Neural progenitor cell (in vitro differentiated cells): ENCODE measurements at regions not wholly inside any gene's neighbourhood (a gene's known extent, or its start where the extent isn't known, plus 50 kb on each side); places are given as distances from the start of the nearest gene placed in this dataset.
A peak's percentile ranks its signal among the peaks of the same experiment; 100 is the strongest.
"Not testable (repeated sequence)": the region's sequence is repeated elsewhere in the genome, so short reads cannot be mapped to it uniquely, and the experiment has no call there.

Experiments
- DNase-seq: peaks from one replicate; pipeline ENCODE4 v3.0.0-alpha.2; 2016; ENCODE audit warnings: low spot score
- H2AFZ ChIP-seq: fragments of 200-600 bp; sonication (generic); replicated peaks from 2 replicates; pipeline ENCODE4 v1.6.1; 2016; ENCODE audit warnings: antibody characterized with exemption
- H3F3A ChIP-seq: fragments of 200-600 bp; sonication (generic); 2 replicates; pipeline ENCODE4 v1.6.1; 2016; ENCODE audit warnings: antibody characterized with exemption, low read depth
- H3K27ac ChIP-seq: fragments of 200-600 bp; sonication (generic); 2 replicates; pipeline ENCODE4 v1.5.1; 2016; ENCODE audit warnings: mild to moderate bottlenecking
- H3K27me3 ChIP-seq: fragments of 200-600 bp; sonication (generic); 2 replicates; pipeline ENCODE4 v1.6.1; 2016; ENCODE audit warnings: mild to moderate bottlenecking, moderate library complexity
- H3K36me3 ChIP-seq: fragments of 200-600 bp; sonication (generic); 2 replicates; pipeline ENCODE4 v1.5.1; 2016
- H3K4me1 ChIP-seq: fragments of 200-600 bp; sonication (generic); 2 replicates; pipeline ENCODE4 v1.6.1; 2016; ENCODE audit warnings: mixed run types
- H3K4me2 ChIP-seq: fragments of 200-600 bp; sonication (generic); 2 replicates; pipeline ENCODE4 v1.6.1; 2016
- H3K4me3 ChIP-seq: fragments of 200-600 bp; sonication (generic); 2 replicates; pipeline ENCODE4 v1.5.1; 2016
- H3K79me2 ChIP-seq: fragments of 200-600 bp; sonication (generic); 2 replicates; pipeline ENCODE4 v1.6.1; 2016; ENCODE audit warnings: low read depth
- H3K9ac ChIP-seq: fragments of 200-600 bp; sonication (generic); 2 replicates; pipeline ENCODE4 v1.6.1; 2016
- H3K9me3 ChIP-seq: fragments of 200-600 bp; sonication (generic); 2 replicates; pipeline ENCODE4 v1.5.1; 2016; ENCODE audit warnings: low read depth
- H4K20me1 ChIP-seq: fragments of 200-600 bp; sonication (generic); 2 replicates; pipeline ENCODE4 v1.6.1; 2016; ENCODE audit warnings: low read depth
- H3K27ac Mint-ChIP-seq: 3 replicates; pipeline ENCODE4 v1.8.0; 2021; ENCODE audit warnings: mixed read lengths
- H3K27me3 Mint-ChIP-seq: 2 replicates; pipeline ENCODE4 v1.8.0; 2022; ENCODE audit warnings: low read depth, mild to moderate bottlenecking, inconsistent platforms, moderate library complexity, mixed read lengths; ENCODE audit not compliant: insufficient read depth
- H3K36me3 Mint-ChIP-seq: 3 replicates; pipeline ENCODE4 v1.8.0; 2021; ENCODE audit warnings: mixed read lengths
- H3K4me1 Mint-ChIP-seq: 3 replicates; pipeline ENCODE4 v1.8.0; 2021; ENCODE audit warnings: mixed read lengths
- H3K4me3 Mint-ChIP-seq: 3 replicates; pipeline ENCODE4 v1.8.0; 2021; ENCODE audit warnings: mild to moderate bottlenecking, moderate library complexity, mixed read lengths
- H3K9me3 Mint-ChIP-seq: 3 replicates; pipeline ENCODE4 v1.8.0; 2020; ENCODE audit warnings: mixed read lengths
- CTCF ChIP-seq: fragments of 200-600 bp; sonication (generic); IDR thresholded peaks from 2 replicates; pipeline ENCODE4 v1.5.1; 2017; ENCODE audit warnings: antibody characterized with exemption, mild to moderate bottlenecking

- not testable (repeated sequence) for H3K9ac ChIP-seq, H3K4me1 ChIP-seq, H3K4me3 Mint-ChIP-seq, DNase-seq, H3K27me3 Mint-ChIP-seq, H3K79me2 ChIP-seq, H3K4me1 Mint-ChIP-seq, H3F3A ChIP-seq, H2AFZ ChIP-seq, H3K9me3 Mint-ChIP-seq, H3K27ac Mint-ChIP-seq, H4K20me1 ChIP-seq, H3K36me3 ChIP-seq, H3K4me2 ChIP-seq, H3K4me3 ChIP-seq, H3K27ac ChIP-seq, H3K36me3 Mint-ChIP-seq, H3K9me3 ChIP-seq, H3K27me3 ChIP-seq
Observed at GRCh38 chr12:9473638-9474037, 134.1 kb downstream of the KLRB1 start.

GRCh38 chr12:9471501-9471900 lies 136.2 kb downstream of the KLRB1 start:
- not testable (repeated sequence) for H3K9me3 Mint-ChIP-seq, H3K79me2 ChIP-seq, H2AFZ ChIP-seq, H3K4me1 ChIP-seq, H3K36me3 ChIP-seq, H3K27me3 ChIP-seq, H3K36me3 Mint-ChIP-seq, H3K9me3 ChIP-seq, H3K4me3 ChIP-seq, H3K27ac Mint-ChIP-seq, DNase-seq, H3K4me3 Mint-ChIP-seq, H4K20me1 ChIP-seq, H3F3A ChIP-seq, H3K27ac ChIP-seq, H3K9ac ChIP-seq, H3K4me1 Mint-ChIP-seq, H3K27me3 Mint-ChIP-seq, H3K4me2 ChIP-seq

- not testable (repeated sequence) for H4K20me1 ChIP-seq, H3K4me1 ChIP-seq, H3K79me2 ChIP-seq, H2AFZ ChIP-seq, H3K27ac Mint-ChIP-seq, DNase-seq, H3K27ac ChIP-seq, H3K36me3 ChIP-seq, H3K9me3 Mint-ChIP-seq, H3K27me3 Mint-ChIP-seq, H3K4me3 ChIP-seq, H3K9me3 ChIP-seq, H3K4me3 Mint-ChIP-seq, H3F3A ChIP-seq, H3K36me3 Mint-ChIP-seq, H3K9ac ChIP-seq, H3K4me2 ChIP-seq, H3K27me3 ChIP-seq, H3K4me1 Mint-ChIP-seq
Observed at GRCh38 chr12:9470367-9470766, 137.3 kb downstream of the KLRB1 start.

GRCh38 chr12:9469956-9470355 lies 137.8 kb downstream of the KLRB1 start:
- not testable (repeated sequence) for H3K79me2 ChIP-seq, H3K4me3 Mint-ChIP-seq, H2AFZ ChIP-seq, H3K27ac Mint-ChIP-seq, H3K4me3 ChIP-seq, H3K4me1 ChIP-seq, H3K36me3 Mint-ChIP-seq, H3K27me3 ChIP-seq, H3K9ac ChIP-seq, H3K4me1 Mint-ChIP-seq, H3K27me3 Mint-ChIP-seq, H3K9me3 Mint-ChIP-seq, H3K36me3 ChIP-seq, H3K4me2 ChIP-seq, H3K27ac ChIP-seq, DNase-seq, H3K9me3 ChIP-seq, H3F3A ChIP-seq, H4K20me1 ChIP-seq

GRCh38 chr12:9469463-9469862 lies 138.3 kb downstream of the KLRB1 start:
- H4K20me1 ChIP-seq, H3K4me3 ChIP-seq, H3K9ac ChIP-seq, H3K4me2 ChIP-seq, H3K4me1 Mint-ChIP-seq, H3K4me1 ChIP-seq, DNase-seq, H3F3A ChIP-seq, H3K27ac ChIP-seq, H3K4me3 Mint-ChIP-seq, H3K27me3 Mint-ChIP-seq, H2AFZ ChIP-seq, H3K9me3 Mint-ChIP-seq, H3K9me3 ChIP-seq, H3K27me3 ChIP-seq, H3K79me2 ChIP-seq, H3K27ac Mint-ChIP-seq, H3K36me3 Mint-ChIP-seq, H3K36me3 ChIP-seq: not testable (repeated sequence)

- not testable (repeated sequence) for H3F3A ChIP-seq, H3K27ac ChIP-seq, H3K4me2 ChIP-seq, H3K27ac Mint-ChIP-seq, H3K36me3 Mint-ChIP-seq, H3K4me1 Mint-ChIP-seq, H2AFZ ChIP-seq, H3K79me2 ChIP-seq, H3K9me3 ChIP-seq, H3K4me1 ChIP-seq, H3K9me3 Mint-ChIP-seq, H3K4me3 Mint-ChIP-seq, H3K36me3 ChIP-seq, H3K4me3 ChIP-seq, H3K9ac ChIP-seq, H3K27me3 Mint-ChIP-seq, H3K27me3 ChIP-seq, H4K20me1 ChIP-seq
- TF ChIP-seq CTCF, result peak; percentile 69
- peak; percentile 79 for DNase-seq
Observed at GRCh38 chr12:9468998-9469397, 138.7 kb downstream of the KLRB1 start.

GRCh38 chr12:9468144-9468543 lies 139.6 kb downstream of the KLRB1 start:
- H3F3A ChIP-seq, H3K36me3 Mint-ChIP-seq, H3K79me2 ChIP-seq, H3K36me3 ChIP-seq, H3K27ac ChIP-seq, H4K20me1 ChIP-seq, H3K4me3 ChIP-seq, H3K27me3 ChIP-seq, H3K4me2 ChIP-seq, H3K9me3 ChIP-seq, H2AFZ ChIP-seq, H3K4me1 Mint-ChIP-seq, H3K27me3 Mint-ChIP-seq, H3K9ac ChIP-seq, H3K4me3 Mint-ChIP-seq, DNase-seq, H3K9me3 Mint-ChIP-seq, H3K4me1 ChIP-seq: not testable (repeated sequence)
- peak overlapping the region; percentile 47 for H3K27ac Mint-ChIP-seq
